ENCODE measurements at regions not wholly inside any gene's neighbourhood (a gene's known extent, or its start where the extent isn't known, plus 50 kb on each side); places are given as distances from the start of the nearest gene placed in this dataset.

- DNase-seq = no peak
- H4K20me1 ChIP-seq (ENCODE audit: insufficient read depth, low read length) = no peaks in the 10 kb centered on the region
- H3F3A ChIP-seq (ENCODE audit: insufficient read depth, low read length) = no peaks in the 10 kb centered on the region
- no peak overlapping the region for H3K4me2 ChIP-seq (ENCODE audit: low read depth, low read length)
- no peak overlapping the region for H2AFZ ChIP-seq (ENCODE audit: low read length)
- no peaks in the 10 kb centered on the region for H3K9me3 ChIP-seq (replicated peaks; ENCODE audit: insufficient read depth, low read length)
- H3K79me2 ChIP-seq (ENCODE audit: low read length) = no peaks in the 10 kb centered on the region
- no peak overlapping the region for H3K4me3 ChIP-seq (ENCODE audit: low read length)
- TF ChIP-seq EZH2phosphoT487 (IDR thresholded peaks at IDR 0.05; ENCODE audit: low read length) (no peak), EZH2 (optimal IDR thresholded peaks at IDR 0.05; ENCODE audit: low read depth, low read length) (no peak)
- H3K4me1 ChIP-seq (ENCODE audit: low read length) = no peaks in the 10 kb centered on the region
- no peak overlapping the region for H3K9ac ChIP-seq (ENCODE audit: low read length)
- H3K27me3 ChIP-seq (replicated peaks; ENCODE audit: insufficient read depth, low read length) = no peaks in the 10 kb centered on the region
- H3K9me2 ChIP-seq (replicated peaks; ENCODE audit: insufficient read depth, low read length) = no peaks in the 10 kb centered on the region
- H3K36me3 ChIP-seq (replicated peaks; ENCODE audit: insufficient read depth, low read length) = no peaks in the 10 kb centered on the region
- H3K27ac ChIP-seq (ENCODE audit: low read length) = no peak overlapping the region
Measured at GRCh38 chr1:79074975-79075374, 68.4 kb upstream of the ADGRL4 start.

DNA sequence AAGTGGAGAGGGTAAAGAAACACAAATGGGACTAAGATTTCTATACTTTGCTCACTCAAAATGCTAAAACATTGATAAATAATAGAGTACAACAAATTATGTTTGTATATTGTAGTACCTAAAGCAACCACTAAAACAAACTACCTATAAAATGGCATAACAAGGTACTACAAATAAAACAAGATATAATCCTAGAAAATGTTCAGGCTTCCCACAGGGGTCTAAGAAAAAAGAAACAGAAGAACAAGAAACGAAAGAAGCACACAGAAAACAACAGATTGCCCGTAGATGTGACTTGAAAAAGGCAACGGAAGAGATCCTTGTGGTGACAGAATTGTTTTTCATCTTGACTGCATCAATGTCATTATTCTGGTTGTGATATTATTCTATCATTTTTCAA is 63.3 kb upstream of the ADGRL4 start:
- DNase-seq = no peak
- no peak overlapping the region for H3K27ac ChIP-seq (ENCODE audit: low read length)
- H3K4me3 ChIP-seq (ENCODE audit: low read length) = no peak overlapping the region
- H3K27me3 ChIP-seq (replicated peaks; ENCODE audit: insufficient read depth, low read length) = no peaks in the 10 kb centered on the region
- no peaks in the 10 kb centered on the region for H3K36me3 ChIP-seq (replicated peaks; ENCODE audit: insufficient read depth, low read length)
- no peaks in the 10 kb centered on the region for H3K9me3 ChIP-seq (replicated peaks; ENCODE audit: insufficient read depth, low read length)
- no peaks in the 10 kb centered on the region for H3F3A ChIP-seq (ENCODE audit: insufficient read depth, low read length)
- H3K4me2 ChIP-seq (ENCODE audit: low read depth, low read length) = no peak overlapping the region
- H3K79me2 ChIP-seq (ENCODE audit: low read length) = no peaks in the 10 kb centered on the region
- TF ChIP-seq EZH2 (optimal IDR thresholded peaks at IDR 0.05; ENCODE audit: low read depth, low read length) (no peak), EZH2phosphoT487 (IDR thresholded peaks at IDR 0.05; ENCODE audit: low read length) (no peak)
- TF ChIP-seq, protein P1, sequence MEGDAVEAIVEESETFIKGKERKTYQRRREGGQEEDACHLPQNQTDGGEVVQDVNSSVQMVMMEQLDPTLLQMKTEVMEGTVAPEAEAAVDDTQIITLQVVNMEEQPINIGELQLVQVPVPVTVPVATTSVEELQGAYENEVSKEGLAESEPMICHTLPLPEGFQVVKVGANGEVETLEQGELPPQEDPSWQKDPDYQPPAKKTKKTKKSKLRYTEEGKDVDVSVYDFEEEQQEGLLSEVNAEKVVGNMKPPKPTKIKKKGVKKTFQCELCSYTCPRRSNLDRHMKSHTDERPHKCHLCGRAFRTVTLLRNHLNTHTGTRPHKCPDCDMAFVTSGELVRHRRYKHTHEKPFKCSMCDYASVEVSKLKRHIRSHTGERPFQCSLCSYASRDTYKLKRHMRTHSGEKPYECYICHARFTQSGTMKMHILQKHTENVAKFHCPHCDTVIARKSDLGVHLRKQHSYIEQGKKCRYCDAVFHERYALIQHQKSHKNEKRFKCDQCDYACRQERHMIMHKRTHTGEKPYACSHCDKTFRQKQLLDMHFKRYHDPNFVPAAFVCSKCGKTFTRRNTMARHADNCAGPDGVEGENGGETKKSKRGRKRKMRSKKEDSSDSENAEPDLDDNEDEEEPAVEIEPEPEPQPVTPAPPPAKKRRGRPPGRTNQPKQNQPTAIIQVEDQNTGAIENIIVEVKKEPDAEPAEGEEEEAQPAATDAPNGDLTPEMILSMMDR (IDR thresholded peaks at IDR 0.05; ENCODE audit: low read length) = peak; percentile 32
- H2AFZ ChIP-seq (ENCODE audit: low read length) = no peak overlapping the region
- no peaks in the 10 kb centered on the region for H3K4me1 ChIP-seq (ENCODE audit: low read length)
- no peaks in the 10 kb centered on the region for H3K9me2 ChIP-seq (replicated peaks; ENCODE audit: insufficient read depth, low read length)
- H3K9ac ChIP-seq (ENCODE audit: low read length) = no peak overlapping the region
- H4K20me1 ChIP-seq (ENCODE audit: insufficient read depth, low read length) = no peaks in the 10 kb centered on the region

DNA sequence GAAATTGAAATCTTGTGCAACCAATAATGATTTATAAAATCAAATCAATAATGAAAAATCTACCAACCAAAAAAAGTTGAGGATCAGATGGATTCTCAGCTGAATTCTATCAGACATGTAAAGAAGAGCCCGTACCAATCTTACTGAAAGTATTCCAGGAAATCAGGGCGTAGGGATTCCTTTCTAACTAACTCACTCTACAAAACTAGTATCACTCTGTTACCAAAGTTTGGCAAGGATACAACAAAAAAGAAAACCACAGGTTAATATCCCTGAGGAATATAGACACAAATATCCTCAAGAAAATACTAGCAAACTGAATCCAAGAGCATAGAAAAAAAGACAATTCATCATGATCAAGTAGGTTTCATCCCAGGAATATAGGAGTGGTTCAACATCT is 52.8 kb upstream of the ADGRL4 start:
- Histone ChIP-seq H3K27me3 (replicated peaks; ENCODE audit: insufficient read depth, low read length) (no peaks in the 10 kb centered on the region; the same call in 1 of the 2 replicates), H3K27ac (ENCODE audit: low read length) (no peak overlapping the region), H3K9me3 (replicated peaks; ENCODE audit: insufficient read depth, low read length) (no peaks in the 10 kb centered on the region), H3F3A (ENCODE audit: insufficient read depth, low read length) (no peaks in the 10 kb centered on the region), H2AFZ (ENCODE audit: low read length) (no peak overlapping the region), H3K79me2 (ENCODE audit: low read length) (no peaks in the 10 kb centered on the region), H3K4me2 (ENCODE audit: low read depth, low read length) (no peak overlapping the region), H3K4me3 (ENCODE audit: low read length) (no peak overlapping the region), H3K9me2 (replicated peaks; ENCODE audit: insufficient read depth, low read length) (no peaks in the 10 kb centered on the region), H3K9ac (ENCODE audit: low read length) (no peak overlapping the region), H3K36me3 (replicated peaks; ENCODE audit: insufficient read depth, low read length) (no peaks in the 10 kb centered on the region), H3K4me1 (ENCODE audit: low read length) (no peaks in the 10 kb centered on the region), H4K20me1 (ENCODE audit: insufficient read depth, low read length) (no peaks in the 10 kb centered on the region)
- TF ChIP-seq, protein P1 (IDR thresholded peaks at IDR 0.05; ENCODE audit: low read length) = no peak
- TF ChIP-seq EZH2 (optimal IDR thresholded peaks at IDR 0.05; ENCODE audit: low read depth, low read length) (no peak), EZH2phosphoT487 (IDR thresholded peaks at IDR 0.05; ENCODE audit: low read length) (no peak)
- no peak for DNase-seq

All from MM.1S (cell line).